Psoas muscle (tissue), 7 donors: ENCODE measurements at regions not wholly inside any gene's neighbourhood (a gene's known extent, or its start where the extent isn't known, plus 50 kb on each side); places are given as distances from the start of the nearest gene placed in this dataset.
"Not testable (repeated sequence)": the region's sequence is repeated elsewhere in the genome, so short reads cannot be mapped to it uniquely, and the experiment has no call there.

Experiments used
- ATAC-seq, 4 donors: fragments of 200-7000 bp; cut with Tn5 transposase; one replicate each; pipeline ENCODE4 v1.9.1; 2020; ENCODE audit warnings: moderate library complexity in 3 of 4, mild to moderate bottlenecking in 2 of 4
- DNase-seq, 2 donors: peaks; one replicate each; pipeline ENCODE4 v3.0.0-alpha.2; 2020
- H3K27ac ChIP-seq: fragments of 200-600 bp; one replicate; pipeline ENCODE4 v1.8.0; 2022
- H3K27me3 ChIP-seq, 3 donors: fragments of 200-600 bp in 1 of 3; one replicate each; pipeline versions ENCODE4 v1.6.1 to v1.8.0; 2013 to 2022; ENCODE audit warnings: low read length in 2 of 3, mild to moderate bottlenecking in 2 of 3, moderate library complexity in 1 of 3; ENCODE audit not compliant: insufficient read depth in 3 of 3
- H3K36me3 ChIP-seq, 2 donors: fragments of 200-600 bp in 1 of 2; one replicate each; pipeline versions ENCODE4 v1.6.1 to v1.8.0; 2013 to 2022; ENCODE audit warnings: low read depth in 1 of 2, mild to moderate bottlenecking in 1 of 2, moderate library complexity in 1 of 2; ENCODE audit not compliant: insufficient read depth in 1 of 2
- H3K4me1 ChIP-seq: fragments of 200-600 bp; one replicate; pipeline ENCODE4 v1.8.0; 2022
- H3K4me3 ChIP-seq: fragments of 200-600 bp; one replicate; pipeline ENCODE4 v1.8.0; 2022; ENCODE audit warnings: mild to moderate bottlenecking
- H3K9me3 ChIP-seq: fragments of 200-600 bp; one replicate; pipeline ENCODE4 v1.8.0; 2022
- CTCF ChIP-seq: fragments of 200-600 bp; IDR thresholded peaks from one replicate; pipeline ENCODE4 v1.8.0; 2022; ENCODE audit warnings: antibody characterized with exemption
- WGBS, 3 donors: extraction: QIAGEN DNeasy Blood & Tissue Kit; methylation state at CpG; one replicate each; pipeline versions ENCODE4 v1.1.6 to v1.1.7; 2013; 5-methylcytosine and 5-hydroxymethylcytosine counted together
- intact Hi-C, 2 donors: fragments of 100-400 bp; cut with DNase I; formaldehyde crosslinking; loops; one replicate each; pipeline versions ENCODE4 v1.11.0 to v1.14.2; 2022
- donor health status: healthy with polysubstance abuse.
- donor health status: DM: no; HTN: no; CAD: no; lungs with moderate emphysema.
- donor health status: Bipolar disorder and iron deficiency.
- donor health status: healthy.
- donor health status: DM: yes; HTN: yes; CAD: no.
- donor health status: DM: no; HTN: no; CAD: no.
- donor health status: DM: yes; HTN: yes; CAD: no.

GRCh38 chr10:124170631-124171030 lies 77.2 kb upstream of the CHST15 start:
- no peaks in the 10 kb centered on the region for H3K4me1 ChIP-seq
- WGBS, 3 donors, result 86 to 90% (median 89%) methylated on average over 7 of the region's 7 CpGs
- no peak overlapping the region for H3K27ac ChIP-seq
- DNase-seq, result no peak
- no peak overlapping the region for H3K4me3 ChIP-seq
- no peaks in the 10 kb centered on the region for H3K36me3 ChIP-seq
- no peak for TF ChIP-seq CTCF
- no peak for ATAC-seq
- no peaks in the 10 kb centered on the region for H3K27me3 ChIP-seq
- intact Hi-C loops, result no loop called here
- no peaks in the 10 kb centered on the region for H3K9me3 ChIP-seq

- no peak for DNase-seq
- Histone ChIP-seq H3K4me3 (no peak overlapping the region), H3K27me3 (no peaks in the 10 kb centered on the region), H3K9me3 (no peaks in the 10 kb centered on the region), H3K27ac (no peak overlapping the region), H3K4me1 (no peaks in the 10 kb centered on the region), H3K36me3 (no peaks in the 10 kb centered on the region)
- WGBS, 3 donors, result 94 to 97% (median 96%) methylated on average over 17 of the region's 17 CpGs
- intact Hi-C loops, result no loop called here
- no peak for ATAC-seq
- TF ChIP-seq CTCF, result no peak
These were observed 75.8 kb upstream of the CHST15 start for GRCh38 chr10:124168991-124169802.

GRCh38 chr10:124168581-124168980 lies 75.2 kb upstream of the CHST15 start:
- intact Hi-C loops, result no loop called here
- H3K9me3 ChIP-seq, result no peaks in the 10 kb centered on the region
- H3K4me3 ChIP-seq, result no peak overlapping the region
- ATAC-seq, result no peak
- TF ChIP-seq CTCF, result no peak
- no peaks in the 10 kb centered on the region for H3K36me3 ChIP-seq
- whole genome bisulfite sequencing, 3 donors, result 55 to 76% (median 65%) methylated on average over 5 of the region's 5 CpGs
- no peaks in the 10 kb centered on the region for H3K27me3 ChIP-seq
- H3K4me1 ChIP-seq, result no peaks in the 10 kb centered on the region
- no peak for DNase-seq
- no peak overlapping the region for H3K27ac ChIP-seq

- ATAC-seq, H3K27me3 ChIP-seq, H3K27ac ChIP-seq, DNase-seq, H3K9me3 ChIP-seq, H3K4me3 ChIP-seq, H3K4me1 ChIP-seq, intact Hi-C loops, H3K36me3 ChIP-seq: not testable (repeated sequence)
- WGBS, 3 donors, result 96 to 98% (median 98%) methylated on average over 5 of the region's 5 CpGs
These were observed 74.5 kb upstream of the CHST15 start for GRCh38 chr10:124167925-124168324.

- no peak for TF ChIP-seq CTCF
- no peak overlapping the region for H3K4me3 ChIP-seq
- H3K36me3 ChIP-seq, result no peaks in the 10 kb centered on the region
- no peaks in the 10 kb centered on the region for H3K9me3 ChIP-seq
- no peaks in the 10 kb centered on the region for H3K4me1 ChIP-seq
- no peak overlapping the region for H3K27ac ChIP-seq
- no peaks in the 10 kb centered on the region for H3K27me3 ChIP-seq
- DNase-seq (no peak), ATAC-seq (no peak)
- intact Hi-C loops, result no loop called here
- 85 to 89% (median 87%) methylated on average over 20 of the region's 20 CpGs for WGBS, 3 donors
These were observed 73.2 kb upstream of the CHST15 start for GRCh38 chr10:124166431-124167125.
